ENCODE measurements at regions not wholly inside any gene's neighbourhood (a gene's known extent, or its start where the extent isn't known, plus 50 kb on each side); places are given as distances from the start of the nearest gene placed in this dataset.

GRCh38 chr3:64895991-64896895 lies 208.4 kb upstream of the ADAMTS9 start:
- H3K27me3 Mint-ChIP-seq (ENCODE audit: low read depth): no peaks in the 10 kb centered on the region

GRCh38 chr3:64895106-64895990 lies 207.5 kb upstream of the ADAMTS9 start:
- peak overlapping the region; percentile 60 to 90 (median 85) for H3K27ac Mint-ChIP-seq
- H3K9me3 Mint-ChIP-seq: no peaks in the 10 kb centered on the region
- H3K4me3 Mint-ChIP-seq: no peak overlapping the region
- TF ChIP-seq CTCF (IDR thresholded peaks at IDR 0.05; ENCODE audit: unreplicated experiment in 3 of 3): no peak
- H3K36me3 Mint-ChIP-seq (ENCODE audit: low read depth): no peaks in the 10 kb centered on the region
- H3K27me3 Mint-ChIP-seq (ENCODE audit: low read depth): no peaks in the 10 kb centered on the region
- peaks cover 74% of the 10 kb centered on the region for H3K4me1 Mint-ChIP-seq

More at GRCh38 chr3:64895991-64896895, 208.4 kb upstream of the ADAMTS9 start:
- H3K4me1 Mint-ChIP-seq: peaks cover 75% of the 10 kb centered on the region
- no peak for TF ChIP-seq CTCF (IDR thresholded peaks at IDR 0.05; ENCODE audit: unreplicated experiment in 3 of 3)
- H3K9me3 Mint-ChIP-seq: no peaks in the 10 kb centered on the region
- H3K36me3 Mint-ChIP-seq (ENCODE audit: low read depth): no peaks in the 10 kb centered on the region
- no peak overlapping the region for H3K4me3 Mint-ChIP-seq
- peak overlapping the region; percentile 60 to 90 (median 85) for H3K27ac Mint-ChIP-seq

- Mint-ChIP-seq H3K4me3 (no peak overlapping the region), H3K27ac (peak overlapping the region; percentile 60 to 90 (median 85)), H3K36me3 (ENCODE audit: low read depth) (no peaks in the 10 kb centered on the region), H3K27me3 (ENCODE audit: low read depth) (no peaks in the 10 kb centered on the region), H3K9me3 (no peaks in the 10 kb centered on the region), H3K4me1 (peaks cover 74% of the 10 kb centered on the region)
- no peak for TF ChIP-seq CTCF (IDR thresholded peaks at IDR 0.05; ENCODE audit: unreplicated experiment in 3 of 3)
These were observed 206.2 kb upstream of the ADAMTS9 start for GRCh38 chr3:64894006-64894405.

- Mint-ChIP-seq H3K36me3 (ENCODE audit: low read depth) (no peaks in the 10 kb centered on the region), H3K27ac (no peak overlapping the region), H3K9me3 (no peaks in the 10 kb centered on the region), H3K27me3 (ENCODE audit: low read depth) (no peaks in the 10 kb centered on the region), H3K4me3 (no peak overlapping the region), H3K4me1 (peaks cover 75% of the 10 kb centered on the region)
- no peak for TF ChIP-seq CTCF (IDR thresholded peaks at IDR 0.05; ENCODE audit: unreplicated experiment in 3 of 3)
These were observed 205.0 kb upstream of the ADAMTS9 start for GRCh38 chr3:64892671-64893309.

- H3K36me3 Mint-ChIP-seq (ENCODE audit: low read depth): peaks cover 4% of the 10 kb centered on the region
- H3K9me3 Mint-ChIP-seq: peaks cover 3% of the 10 kb centered on the region
- H3K27me3 Mint-ChIP-seq (ENCODE audit: low read depth): no peaks in the 10 kb centered on the region
- H3K4me1 Mint-ChIP-seq: peaks cover 64% of the 10 kb centered on the region
- no peak overlapping the region for H3K4me3 Mint-ChIP-seq
- peak overlapping the region; percentile 32 to 81 (median 50) for H3K27ac Mint-ChIP-seq
- no peak for TF ChIP-seq CTCF (IDR thresholded peaks at IDR 0.05; ENCODE audit: unreplicated experiment in 3 of 3)
These were observed 203.2 kb upstream of the ADAMTS9 start for GRCh38 chr3:64891021-64891420.

All from nephron (organoid).